HG02852 (cell line): ENCODE measurements at regions not wholly inside any gene's neighbourhood (a gene's known extent, or its start where the extent isn't known, plus 50 kb on each side); places are given as distances from the start of the nearest gene placed in this dataset.
A peak's percentile ranks its signal among the peaks of the same experiment; 100 is the strongest.
"Not testable (repeated sequence)": the region's sequence is repeated elsewhere in the genome, so short reads cannot be mapped to it uniquely, and the experiment has no call there.

Experiments
- ATAC-seq: cut with Tn5 transposase; IDR thresholded peaks from one replicate; pipeline ENCODE4 v1.9.1; 2021; ENCODE audit warnings: mild to moderate bottlenecking, moderate library complexity; ENCODE audit not compliant: unreplicated experiment

DNA sequence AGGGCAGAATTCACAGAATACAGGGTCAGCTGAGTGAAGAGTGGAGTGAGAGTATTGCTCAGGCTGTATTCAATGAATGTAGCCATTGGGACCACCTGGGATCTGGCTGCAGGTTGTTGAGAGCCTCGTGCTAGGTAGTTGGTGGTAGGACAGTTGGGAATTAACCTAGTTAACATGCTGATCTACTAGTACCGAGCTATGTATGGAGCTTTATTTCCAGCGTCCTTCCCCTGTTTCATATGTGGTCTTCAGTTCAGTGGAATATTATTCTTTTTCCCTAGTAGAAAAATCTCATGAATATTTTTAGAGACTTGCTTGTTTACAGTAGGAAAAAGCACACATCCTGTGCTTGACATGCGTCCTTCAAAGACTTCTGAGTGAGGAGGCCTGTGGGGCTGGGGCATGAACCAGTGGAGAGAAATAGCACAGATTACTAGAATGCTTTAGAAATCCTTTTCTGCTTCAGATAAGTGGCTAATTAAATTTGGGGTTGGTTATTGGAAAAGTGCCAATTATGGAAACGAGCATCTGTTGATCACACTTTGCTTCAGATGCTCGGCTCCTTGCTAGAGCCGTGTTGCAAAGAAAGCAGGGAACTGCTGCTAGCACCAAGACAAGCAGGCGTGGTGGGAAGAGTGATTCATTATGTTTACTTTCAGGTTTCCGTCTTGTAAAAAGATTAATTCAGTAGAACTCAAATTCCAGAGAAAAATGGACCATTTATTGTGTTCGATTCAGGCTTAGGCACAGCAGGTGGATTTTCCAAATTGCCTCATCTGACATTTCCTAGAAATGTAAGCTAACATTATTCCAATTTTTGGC is 53.6 kb downstream of the ARF6 start:
- no peak for ATAC-seq

DNA sequence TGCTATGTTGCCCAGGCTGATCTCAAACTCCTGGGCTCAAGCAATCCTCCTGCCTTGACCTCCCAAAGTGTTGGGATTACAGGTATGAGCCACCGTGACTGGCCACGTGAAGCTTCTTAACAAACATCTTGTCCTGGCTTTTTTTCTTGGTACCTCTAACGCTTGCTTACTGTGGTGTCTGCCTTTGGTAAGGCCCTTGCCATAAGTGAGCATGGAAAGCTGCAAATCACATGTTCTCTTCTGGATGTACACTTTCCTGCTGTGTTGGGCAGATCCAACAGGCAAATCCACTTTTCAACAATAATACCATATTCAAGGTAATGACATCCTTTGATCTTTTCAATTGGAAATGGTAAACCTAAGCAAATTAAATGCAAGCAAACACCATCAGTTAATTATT is 54.6 kb downstream of the ARF6 start:
- no peak for ATAC-seq

DNA sequence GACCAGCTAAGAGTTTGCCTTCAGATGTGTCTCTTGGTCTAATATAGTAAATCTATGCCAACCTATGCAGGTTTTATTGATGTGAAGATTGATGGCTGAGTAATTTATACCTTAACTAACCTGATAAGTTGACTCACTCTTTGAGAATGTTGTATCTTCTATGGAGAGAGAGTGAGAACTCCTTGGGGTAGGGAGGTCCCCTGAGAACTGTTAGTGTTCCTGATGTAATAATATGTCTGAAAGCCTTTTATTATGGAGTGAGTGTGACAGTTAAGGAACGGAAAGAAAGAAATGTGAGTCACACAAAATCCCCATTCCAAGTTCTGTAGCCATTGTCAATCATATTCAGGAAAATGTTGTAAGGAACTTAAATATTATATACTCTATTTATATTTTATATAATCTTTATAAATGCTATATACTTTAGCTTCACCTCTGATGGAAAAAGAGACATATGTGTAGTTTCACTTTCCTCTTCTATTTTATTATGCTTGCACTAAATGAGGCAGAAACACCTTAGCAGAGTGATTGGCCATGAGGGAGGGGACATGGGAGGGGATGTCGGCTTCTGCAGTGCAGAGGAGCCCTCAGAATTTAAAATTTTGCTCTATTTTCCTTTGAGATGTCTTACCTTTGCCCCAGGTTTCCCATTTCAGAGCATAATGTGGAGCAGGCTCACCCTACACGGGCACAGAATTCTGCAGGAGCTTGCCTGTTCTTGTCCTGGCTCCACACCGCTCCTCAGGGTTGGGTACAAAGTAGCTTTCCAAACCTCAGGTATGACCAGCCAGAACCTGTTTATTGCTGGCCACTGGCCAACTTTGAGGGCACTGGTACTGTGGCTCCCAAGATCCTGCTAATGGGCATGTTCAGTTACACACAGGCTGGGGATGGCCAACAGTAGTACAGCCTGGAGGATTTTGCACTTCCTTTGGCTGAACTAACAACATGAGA is 57.7 kb downstream of the ARF6 start:
- ATAC-seq: no peak

DNA sequence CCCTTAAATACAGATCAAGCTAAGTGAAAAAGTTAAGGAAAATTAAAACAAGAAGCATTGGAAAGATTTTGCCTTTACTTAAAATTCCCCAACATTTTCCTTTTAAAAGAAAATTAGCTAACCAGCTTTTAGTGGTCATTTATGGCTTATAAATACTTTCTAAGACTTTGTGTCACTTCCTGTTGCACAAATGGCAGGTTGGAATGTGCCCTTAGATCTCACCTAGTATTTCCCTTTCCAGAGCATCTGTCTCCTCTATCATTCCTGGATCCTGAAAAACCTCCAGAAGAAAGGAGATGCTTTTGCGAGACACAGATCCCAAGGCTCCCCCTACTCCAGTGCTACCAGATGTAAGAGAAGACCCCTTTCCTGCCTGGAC is 58.3 kb downstream of the ARF6 start:
- ATAC-seq: no peak

DNA sequence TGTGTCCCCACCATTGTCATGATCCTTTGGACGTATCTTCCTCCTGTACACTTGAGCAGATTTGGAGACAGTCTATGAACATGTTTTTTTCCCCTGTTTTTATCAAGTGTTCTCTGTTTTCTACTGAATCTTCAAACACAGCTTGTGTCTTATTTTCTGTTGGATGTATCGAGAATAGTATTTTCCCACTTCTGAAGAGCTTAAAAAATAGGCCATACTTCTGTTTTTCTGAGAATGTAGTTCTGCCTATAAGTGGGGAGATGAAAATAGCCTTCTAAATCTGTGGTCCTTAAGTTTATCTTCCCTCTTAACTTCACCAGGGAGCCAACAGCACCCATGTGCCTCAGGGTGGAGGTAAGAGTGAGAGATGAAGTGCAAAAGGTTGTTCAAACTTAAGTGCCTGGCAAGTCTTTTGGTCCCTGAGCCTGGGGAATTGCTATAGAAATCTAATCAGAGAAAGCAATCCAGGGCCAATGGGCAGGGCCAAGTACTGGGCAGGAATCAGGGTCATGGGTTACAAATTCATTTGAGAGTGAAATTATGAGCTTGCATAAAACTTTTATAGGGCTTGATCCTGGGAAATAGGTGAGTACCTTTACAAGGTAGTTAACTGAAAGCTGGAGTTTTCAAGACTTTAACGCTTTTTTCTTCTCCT is 58.9 kb downstream of the ARF6 start:
- no peak for ATAC-seq

DNA sequence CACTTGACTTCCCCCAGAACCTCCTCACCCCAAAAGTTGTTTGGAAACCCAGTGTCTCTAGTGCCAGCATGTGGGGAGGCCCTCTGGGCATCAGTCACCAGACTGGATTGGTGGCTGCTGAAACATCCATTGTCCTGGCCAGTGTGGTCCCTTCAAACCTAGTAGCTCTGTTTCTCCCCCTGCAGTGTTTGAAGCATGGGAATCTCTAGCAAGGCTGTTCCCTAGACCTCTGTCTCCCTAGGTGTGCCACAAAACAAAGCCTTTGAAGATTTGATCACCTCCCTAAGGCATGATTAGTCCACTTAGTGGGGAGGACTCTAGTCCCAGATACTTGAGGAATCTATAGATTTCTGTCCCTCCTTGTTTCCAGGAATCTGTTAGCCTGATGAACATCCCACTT is 60.3 kb downstream of the ARF6 start:
- no peak for ATAC-seq

DNA sequence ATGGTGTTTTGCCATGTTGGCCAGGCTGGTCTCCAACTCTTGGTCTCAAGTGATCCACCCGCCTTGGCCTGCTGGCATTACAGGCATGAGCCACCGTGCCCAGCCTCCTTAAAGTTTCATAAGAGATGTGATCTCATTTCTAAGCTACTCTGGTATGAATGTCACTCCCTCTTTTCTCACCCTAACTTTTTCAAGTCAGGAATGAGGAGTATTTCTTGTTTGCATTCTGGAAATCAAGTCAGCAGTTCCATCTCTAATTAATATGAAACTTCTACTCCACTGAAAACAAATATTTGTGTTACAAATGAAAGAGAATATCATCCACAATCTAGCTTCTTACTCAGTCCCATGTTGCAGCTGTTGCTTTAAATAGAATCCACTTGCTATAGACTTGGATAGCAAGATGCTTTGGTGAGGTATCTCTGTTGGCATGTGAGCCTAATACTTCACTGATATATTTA is 61.3 kb downstream of the ARF6 start:
- no peak for ATAC-seq

DNA sequence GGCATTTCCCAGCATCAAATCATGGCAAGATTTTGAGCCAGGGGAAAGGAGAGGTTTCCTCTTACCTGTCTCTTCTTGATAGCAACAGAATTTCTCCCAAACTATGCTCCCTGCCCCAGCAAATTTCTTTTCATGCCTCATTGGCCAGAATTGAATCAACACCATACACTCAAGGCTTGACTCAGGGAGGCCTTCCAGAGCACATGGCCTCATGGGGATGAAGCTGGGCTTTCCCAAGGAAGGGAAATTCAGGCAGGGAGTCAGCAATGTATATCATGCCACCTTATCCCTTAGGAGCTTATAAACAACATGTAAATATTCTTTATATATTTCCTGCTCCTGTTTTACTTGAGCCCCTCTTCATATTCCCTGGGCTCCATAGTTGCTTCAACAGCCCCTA is 62.1 kb downstream of the ARF6 start:
- no peak for ATAC-seq

DNA sequence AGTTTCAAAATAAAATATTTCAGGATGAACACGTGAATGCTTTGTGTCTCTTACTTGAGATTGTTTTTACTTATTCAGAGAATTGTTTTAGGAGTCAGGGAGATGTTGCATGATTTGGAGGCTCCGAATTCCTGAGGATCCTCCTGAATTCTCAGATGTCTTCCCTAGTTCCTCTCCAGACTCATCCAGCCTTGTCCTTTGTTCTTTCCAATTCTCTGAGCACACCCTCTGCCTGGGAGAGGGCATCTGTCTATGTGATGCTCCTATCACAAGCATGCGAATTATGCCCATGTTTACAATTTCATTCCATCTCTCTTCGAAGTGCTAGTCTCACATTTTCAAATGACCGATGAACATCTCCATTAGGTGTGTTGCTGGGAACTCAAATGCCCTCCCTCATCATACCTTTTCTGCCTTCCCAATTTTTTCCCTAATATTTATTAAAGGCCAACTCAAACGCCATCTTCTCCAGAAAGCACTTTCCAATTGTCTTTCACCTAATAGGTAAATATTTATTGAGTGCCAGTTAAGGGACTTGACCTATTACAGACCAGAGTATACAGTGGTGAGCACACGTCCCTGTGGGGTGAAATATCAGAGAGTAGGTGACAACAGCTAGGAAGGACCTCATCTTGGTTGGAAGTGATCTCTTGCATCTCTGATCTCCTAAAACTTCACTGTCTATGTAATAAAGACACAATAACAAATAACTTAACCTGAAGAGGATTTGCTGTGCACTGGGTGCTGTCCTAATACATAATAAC is 64.4 kb downstream of the ARF6 start:
- ATAC-seq: no peak

DNA sequence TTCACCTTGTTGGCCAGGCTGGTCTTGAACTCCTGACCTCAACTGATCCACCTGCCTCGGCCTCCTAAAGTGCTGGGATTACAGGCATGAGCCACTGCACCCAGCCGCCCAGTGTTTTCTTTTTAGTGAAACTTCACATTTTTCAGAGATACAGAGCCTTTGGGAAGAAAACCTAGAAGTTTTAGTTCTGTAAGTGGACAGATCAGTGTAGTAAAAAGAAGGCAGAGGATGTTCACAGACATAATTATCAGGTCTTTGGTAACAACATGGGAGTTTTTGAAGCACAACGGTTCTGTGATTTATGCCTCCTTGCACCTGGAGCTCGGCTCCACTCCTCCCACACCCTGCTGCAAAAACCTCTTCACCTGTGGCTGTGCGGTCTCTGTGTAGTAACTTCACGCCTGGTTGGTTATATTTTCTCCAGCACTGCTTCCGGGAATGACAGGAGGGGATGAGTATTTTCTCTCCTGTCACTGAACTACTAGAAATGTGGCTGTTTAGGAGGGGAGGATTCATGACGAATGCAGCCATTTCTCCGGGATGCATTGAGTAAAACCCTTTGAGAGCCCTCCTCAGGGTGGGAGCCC is 67.0 kb downstream of the ARF6 start:
- peak; percentile 66 for ATAC-seq

DNA sequence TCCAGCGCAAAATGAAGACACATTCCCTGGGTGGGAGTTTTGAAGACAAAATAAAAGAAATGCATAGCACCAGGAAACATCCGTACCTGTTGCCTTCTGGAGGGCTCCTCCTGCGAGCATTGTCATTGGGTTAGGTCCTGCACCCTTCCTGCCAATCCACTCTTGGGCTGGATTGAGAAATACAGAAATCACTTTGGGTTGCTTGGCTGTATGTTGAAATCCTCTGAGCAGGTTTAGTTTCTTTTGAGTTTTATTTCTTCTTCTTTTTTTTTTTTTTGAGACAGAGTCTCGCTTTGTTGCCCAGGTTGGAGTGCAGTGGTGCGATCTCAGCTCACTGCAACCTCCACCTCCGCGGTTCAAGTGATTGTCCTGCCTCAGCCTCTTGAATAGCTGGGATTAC is 67.6 kb downstream of the ARF6 start:
- ATAC-seq: no peak

DNA sequence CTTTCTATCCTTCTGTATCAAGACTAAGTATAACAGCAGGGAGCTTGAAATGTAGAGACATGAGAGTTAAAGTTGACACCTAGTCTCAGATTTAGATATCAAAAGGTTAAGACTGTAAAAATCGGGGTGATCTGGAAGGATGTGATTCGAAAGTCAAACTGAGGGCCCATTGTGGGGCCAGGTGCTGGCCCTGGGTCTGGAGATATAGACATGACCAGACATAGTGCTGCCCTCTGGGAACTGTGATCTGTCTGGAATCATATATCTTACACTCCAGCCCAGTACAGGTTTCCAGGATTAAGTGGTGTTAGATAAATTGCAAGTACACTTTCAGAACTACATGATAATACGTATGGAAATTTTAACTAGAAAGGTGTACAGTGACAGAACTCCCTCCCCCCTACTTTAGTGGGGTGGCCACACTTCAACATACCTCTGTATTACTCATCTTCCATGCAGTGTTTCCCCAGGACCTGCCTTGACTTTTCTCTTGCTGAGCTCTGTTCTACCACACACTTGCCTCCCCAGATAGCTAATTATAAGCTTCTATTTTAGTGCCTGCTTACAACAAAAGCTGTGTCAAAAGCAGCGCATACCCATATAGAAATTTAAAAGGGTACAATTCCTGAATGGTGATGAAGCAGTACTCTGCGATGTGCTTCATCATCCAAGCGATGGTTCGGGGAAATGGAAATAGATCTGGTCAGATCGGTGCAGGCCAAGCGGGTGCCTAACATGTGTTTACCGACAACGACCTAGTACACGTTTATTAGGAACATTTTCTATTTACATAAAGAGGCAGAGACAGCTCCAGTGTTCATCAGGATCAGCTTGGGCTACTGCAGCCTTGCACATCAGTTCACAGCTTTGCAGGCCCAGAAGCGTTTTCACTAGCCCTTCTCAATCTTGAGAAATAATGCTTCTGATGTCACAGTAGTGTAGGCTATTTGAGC is 68.7 kb downstream of the ARF6 start:
- ATAC-seq: peak; percentile 44

DNA sequence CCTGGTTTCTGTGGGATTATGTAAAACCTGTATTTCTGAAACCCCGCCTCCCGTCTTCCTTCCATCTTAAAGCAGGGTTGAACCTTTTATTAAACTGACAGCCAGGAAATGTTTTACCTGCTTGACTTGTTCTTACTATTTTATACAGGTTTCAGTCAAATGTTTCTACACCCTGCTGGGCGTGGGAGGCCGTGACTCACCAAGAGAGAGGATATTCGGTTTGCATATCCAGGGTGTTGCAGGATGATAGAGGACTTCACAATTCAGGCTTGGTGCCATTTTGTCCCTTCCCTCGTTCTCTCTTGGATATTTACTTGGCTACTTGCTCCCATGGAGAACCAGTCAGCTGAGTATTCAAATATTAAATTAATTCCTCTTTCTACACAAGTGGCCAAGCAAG is 69.7 kb downstream of the ARF6 start:
- ATAC-seq: peak; percentile 56

DNA sequence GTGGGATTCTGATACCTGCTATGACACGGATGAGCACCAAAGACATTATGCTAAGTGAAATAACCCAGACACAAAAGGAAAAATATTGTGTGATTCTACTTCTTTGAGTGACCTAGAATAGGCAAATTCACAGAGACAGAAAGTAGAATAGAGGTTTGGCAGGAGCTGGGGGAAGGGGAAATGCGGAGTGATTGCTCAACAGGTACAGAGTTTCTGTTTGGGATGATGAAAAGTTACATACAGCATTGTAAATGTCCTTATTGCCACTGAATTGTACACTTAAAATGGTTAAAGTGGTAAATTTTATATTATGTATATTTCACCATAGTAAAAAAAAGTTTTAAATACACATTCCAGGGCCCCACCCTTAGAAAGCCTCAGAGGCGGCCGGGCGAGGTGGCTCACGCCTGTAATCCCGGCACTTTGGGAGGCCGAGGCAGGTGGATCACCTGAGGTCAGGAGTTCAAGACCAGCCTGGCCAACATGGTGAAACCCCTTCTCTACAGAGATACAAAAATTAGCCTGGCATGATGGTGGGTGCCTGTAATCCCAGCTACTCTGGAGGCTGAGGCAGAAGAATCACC is 72.3 kb downstream of the ARF6 start:
- not testable (repeated sequence) for ATAC-seq

DNA sequence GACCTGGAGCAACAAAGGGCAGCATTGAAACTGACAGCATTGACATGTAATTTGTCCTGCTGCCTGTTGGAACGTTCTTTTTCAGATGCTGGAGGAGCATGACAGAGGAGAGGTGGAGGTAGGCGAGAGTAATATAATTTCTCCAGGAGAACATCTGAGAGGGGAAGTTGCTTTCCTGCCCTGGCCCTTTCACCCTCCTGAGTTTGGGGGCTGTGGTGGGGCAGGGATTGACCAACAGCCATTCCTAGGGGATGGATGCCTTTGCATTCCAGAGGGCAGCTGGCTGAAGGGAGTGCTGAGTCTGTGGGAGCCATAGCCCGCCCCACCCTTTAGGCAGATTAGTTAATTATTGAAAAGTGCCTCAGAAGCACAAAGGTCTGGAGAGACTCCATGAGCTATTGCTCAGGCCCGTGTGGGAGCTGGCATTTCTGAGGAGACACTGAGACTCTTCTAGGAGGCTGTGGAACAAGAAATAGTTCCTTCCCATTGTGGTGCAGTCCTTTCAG is 73.5 kb downstream of the ARF6 start:
- ATAC-seq: no peak

DNA sequence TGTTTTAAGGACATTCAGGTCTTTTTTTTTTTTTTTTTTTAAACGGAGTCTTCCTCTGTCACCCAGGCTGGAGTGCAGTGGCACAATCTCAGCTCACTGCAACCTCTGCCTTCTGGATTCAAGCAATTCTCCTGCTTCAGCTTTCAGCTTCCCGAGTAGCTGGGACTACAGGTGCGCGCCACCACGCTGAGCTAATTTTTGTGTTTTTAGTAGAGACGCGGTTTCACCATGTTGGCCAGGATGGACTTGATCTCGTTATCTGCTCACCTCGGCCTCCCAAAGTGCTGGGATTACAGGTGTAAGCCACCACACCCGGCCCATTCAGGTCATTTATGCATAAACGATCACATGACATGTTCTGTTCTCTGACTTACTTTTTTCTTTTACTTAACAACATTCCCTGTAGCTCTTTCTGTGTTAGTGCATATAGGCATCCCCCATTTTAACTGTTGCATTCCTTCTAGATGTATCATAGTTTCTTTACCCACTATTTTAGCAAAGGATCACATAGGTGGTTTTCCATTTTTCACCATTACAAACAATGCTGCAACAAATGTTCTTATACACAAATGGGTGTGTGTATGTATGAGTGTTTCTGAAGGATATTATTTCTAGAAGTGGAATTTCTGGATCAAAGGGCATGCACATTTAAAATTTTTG is 74.2 kb downstream of the ARF6 start:
- ATAC-seq: no peak

DNA sequence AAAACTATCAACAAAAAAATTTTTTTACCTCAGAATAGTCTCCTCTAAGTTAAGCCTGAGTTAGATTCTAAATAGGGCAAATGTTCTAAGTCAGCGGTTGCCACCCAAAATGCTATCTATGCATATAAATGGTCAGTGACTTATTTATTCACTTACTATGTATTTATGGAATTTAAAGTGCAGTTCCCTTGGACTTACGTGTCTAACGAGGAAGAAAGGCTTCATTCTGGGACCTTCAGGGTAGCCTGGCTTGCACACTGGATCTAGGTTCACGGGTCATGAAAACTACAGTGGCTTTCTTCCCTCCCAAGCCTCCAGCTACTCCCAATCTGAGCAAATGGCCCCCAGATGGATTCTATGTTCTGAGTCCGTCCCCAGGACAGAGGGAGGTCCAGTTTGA is 77.1 kb downstream of the ARF6 start:
- ATAC-seq: no peak
